ENCODE measurements at regions not wholly inside any gene's neighbourhood (a gene's known extent, or its start where the extent isn't known, plus 50 kb on each side); places are given as distances from the start of the nearest gene placed in this dataset.

GRCh38 chr3:67289626-67290025 is 291.5 kb downstream of the KBTBD8 start:
- no peak overlapping the region for H3K4me3 ChIP-seq (ENCODE audit: low read depth, low read length)
- in situ Hi-C loops (cut with HindIII; ENCODE audit: low sequenced_read_pairs) = no loop called here
- TF ChIP-seq CTCF (IDR thresholded peaks at IDR 0.05; ENCODE audit: low read depth, low read length) = no peak
- DNase-seq (ENCODE audit: low read depth, low spot score) = no peak

DNA sequence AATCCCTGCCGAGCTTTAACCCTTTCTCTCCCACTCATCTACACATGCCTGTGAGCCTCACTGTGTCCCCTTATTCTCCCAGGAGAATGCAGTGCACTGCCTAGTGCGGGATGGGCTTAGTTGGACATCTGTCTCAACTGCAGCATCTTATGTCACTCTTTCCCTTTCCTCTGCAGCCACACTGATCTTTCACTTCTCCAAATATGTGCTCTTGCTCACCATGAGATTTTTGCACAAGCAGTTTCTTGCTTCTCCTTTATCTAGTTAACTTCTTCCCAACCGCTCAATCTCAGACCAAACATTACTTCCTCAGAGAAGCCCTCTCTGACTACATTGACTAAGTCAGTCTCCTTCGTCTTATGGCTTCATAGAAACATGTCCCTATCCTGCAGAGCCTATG is 292.3 kb downstream of the KBTBD8 start:
- DNase-seq (ENCODE audit: low read depth, low spot score) = no peak
- in situ Hi-C loops (cut with HindIII; ENCODE audit: low sequenced_read_pairs) = no loop called here
- no peak for TF ChIP-seq CTCF (IDR thresholded peaks at IDR 0.05; ENCODE audit: low read depth, low read length)
- no peak overlapping the region for H3K4me3 ChIP-seq (ENCODE audit: low read depth, low read length)

DNA sequence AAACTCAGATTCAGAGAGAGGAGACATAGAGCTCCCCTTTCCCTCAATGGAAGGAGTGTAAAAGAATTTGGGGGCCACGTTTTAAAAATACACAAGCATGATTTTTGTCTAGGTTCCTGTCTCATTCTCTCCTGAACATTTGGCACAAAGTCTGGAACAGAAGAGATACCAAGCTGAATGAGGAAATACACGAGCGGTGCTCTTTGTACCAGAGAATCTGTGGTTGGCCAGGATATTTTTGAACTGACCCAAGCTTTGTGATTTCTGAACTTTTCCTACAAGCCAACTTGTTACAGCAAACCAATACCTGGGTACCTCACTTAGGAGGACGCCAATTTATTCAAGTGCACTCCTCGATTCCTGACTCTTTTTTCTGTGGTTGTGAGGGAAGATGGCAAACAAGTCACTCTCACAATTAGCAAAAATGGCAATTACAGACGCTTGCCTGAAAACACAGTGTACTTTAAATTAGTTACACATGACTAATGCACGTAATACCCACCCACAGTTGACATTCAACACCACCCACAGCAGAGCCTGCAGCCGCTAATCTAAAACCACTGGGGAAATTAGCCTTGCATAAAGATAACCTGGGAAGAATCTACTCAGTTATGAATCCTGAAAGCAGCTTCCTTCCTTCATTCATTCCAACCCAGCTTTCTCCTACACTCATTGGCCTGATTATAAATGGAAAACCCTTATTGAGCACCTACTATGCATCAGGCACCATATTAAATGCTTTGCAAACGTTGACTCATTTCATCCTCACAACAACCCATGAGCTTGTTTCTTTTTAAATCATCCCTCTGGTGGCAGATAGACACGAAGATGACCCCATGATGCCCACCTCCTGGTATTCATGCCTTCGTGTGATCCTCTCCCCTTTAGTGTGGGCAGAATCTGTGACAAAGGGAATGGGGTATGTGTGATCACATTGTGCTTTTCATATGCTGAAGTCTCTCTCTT is 293.5 kb downstream of the KBTBD8 start:
- in situ Hi-C loops (cut with HindIII; ENCODE audit: low sequenced_read_pairs) = no loop called here
- DNase-seq (ENCODE audit: low read depth, low spot score) = no peak
- H3K4me3 ChIP-seq (ENCODE audit: low read depth, low read length) = no peak overlapping the region
- TF ChIP-seq CTCF (IDR thresholded peaks at IDR 0.05; ENCODE audit: low read depth, low read length) = no peak

DNA sequence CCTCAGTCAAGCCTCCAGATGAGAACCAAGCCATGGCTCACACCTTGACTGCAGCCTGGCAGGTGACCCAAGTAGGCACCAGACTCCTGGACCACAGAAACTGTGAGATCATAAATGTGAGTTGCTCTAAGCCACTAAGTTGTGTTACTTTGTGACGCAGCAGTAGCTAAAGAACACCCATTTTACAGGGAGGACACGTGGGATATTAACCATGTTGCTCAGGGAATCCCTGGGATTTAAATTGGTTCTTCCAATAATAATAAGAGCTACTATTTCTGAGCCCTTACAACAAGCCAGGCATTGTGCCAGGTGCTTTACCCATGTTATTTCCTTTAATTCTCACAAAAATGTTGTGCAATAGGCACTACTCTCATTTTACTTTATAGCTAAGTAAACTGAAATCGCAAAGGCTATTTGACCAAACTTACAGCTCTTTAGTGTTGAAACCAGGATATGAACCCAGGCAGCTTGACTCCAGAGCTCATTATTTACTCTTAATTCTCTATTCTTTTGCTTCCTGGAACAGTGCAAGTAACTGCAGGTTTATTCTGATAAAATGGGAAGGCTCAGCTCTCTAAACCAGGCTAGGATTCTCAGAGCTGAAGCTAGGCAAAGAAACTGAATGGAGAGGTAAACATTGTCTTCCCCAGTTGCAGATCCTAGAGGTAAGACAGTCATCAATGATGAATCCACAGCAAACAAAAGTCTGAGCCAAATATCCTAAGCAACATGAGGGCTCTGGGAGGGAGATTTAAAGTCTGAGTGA is 294.4 kb downstream of the KBTBD8 start:
- H3K4me3 ChIP-seq (ENCODE audit: low read depth, low read length) = no peak overlapping the region
- no peak for TF ChIP-seq CTCF (IDR thresholded peaks at IDR 0.05; ENCODE audit: low read depth, low read length)
- in situ Hi-C loops (cut with HindIII; ENCODE audit: low sequenced_read_pairs) = no loop called here
- no peak for DNase-seq (ENCODE audit: low read depth, low spot score)

DNA sequence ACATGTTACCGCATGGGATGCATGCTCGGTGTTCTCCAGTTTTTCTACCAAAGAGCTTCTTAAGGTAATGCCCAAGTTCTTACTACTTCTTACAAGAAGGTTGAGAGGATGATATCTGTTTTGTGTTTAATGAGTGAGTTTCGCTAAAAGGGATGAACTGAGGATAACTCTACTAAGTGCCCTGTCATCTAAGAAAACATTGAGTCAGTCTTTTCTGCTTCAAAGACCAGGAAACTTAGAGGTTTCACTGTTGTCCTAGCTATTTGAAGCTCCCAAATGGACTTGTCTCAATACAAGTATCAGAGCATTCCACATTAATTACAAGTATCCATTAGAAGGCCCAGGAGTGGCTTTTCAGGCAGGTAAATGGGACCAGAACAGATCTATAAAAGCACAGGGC is 296.2 kb downstream of the KBTBD8 start:
- no peak overlapping the region for H3K4me3 ChIP-seq (ENCODE audit: low read depth, low read length)
- DNase-seq (ENCODE audit: low read depth, low spot score) = no peak
- in situ Hi-C loops (cut with HindIII; ENCODE audit: low sequenced_read_pairs) = no loop called here
- no peak for TF ChIP-seq CTCF (IDR thresholded peaks at IDR 0.05; ENCODE audit: low read depth, low read length)

DNA sequence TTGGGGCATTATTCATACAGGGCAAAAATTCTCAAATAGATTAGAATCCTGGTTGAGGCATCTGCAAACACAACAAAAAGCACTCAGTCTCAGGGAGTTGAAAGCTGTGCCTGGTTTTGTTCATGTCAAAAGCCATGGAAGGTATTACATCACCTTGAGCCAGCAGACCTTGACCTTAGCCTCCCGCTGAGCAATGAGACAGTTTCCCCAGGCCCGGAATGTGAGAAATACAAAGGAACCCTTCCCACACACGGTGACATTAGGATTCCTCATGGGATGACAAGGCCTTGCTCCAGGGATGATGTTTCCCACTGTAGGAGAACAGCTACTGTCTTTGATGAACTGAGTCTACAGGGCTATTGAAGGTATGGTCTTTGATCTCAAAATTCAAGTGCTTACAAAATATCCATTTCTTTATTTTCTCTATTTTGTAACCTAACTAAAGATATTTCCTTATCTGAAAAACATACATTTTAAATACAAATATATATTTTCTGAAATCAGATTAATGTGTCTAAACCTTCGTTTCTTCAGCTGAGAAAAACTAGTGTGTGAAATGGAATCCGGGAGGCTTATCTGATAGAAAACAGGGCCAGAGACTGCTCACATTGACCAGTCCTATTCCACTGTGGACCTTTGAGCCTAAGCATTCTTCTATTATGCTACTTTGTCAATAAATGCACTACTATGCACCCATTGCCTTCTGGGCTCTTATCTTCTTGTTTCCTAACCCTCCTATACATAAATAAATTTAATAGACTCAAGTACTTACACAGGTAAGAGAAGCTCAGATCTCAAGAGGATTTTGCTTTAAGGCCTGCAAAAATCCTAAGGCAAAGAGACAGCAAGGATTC is 298.2 kb downstream of the KBTBD8 start:
- no peak for DNase-seq (ENCODE audit: low read depth, low spot score)
- TF ChIP-seq CTCF (IDR thresholded peaks at IDR 0.05; ENCODE audit: low read depth, low read length) = no peak
- in situ Hi-C loops (cut with HindIII; ENCODE audit: low sequenced_read_pairs) = no loop called here
- H3K4me3 ChIP-seq (ENCODE audit: low read depth, low read length) = no peak overlapping the region

All from astrocyte of the spinal cord (primary cell).